ENCODE measurements at regions not wholly inside any gene's neighbourhood (a gene's known extent, or its start where the extent isn't known, plus 50 kb on each side); places are given as distances from the start of the nearest gene placed in this dataset.

DNA sequence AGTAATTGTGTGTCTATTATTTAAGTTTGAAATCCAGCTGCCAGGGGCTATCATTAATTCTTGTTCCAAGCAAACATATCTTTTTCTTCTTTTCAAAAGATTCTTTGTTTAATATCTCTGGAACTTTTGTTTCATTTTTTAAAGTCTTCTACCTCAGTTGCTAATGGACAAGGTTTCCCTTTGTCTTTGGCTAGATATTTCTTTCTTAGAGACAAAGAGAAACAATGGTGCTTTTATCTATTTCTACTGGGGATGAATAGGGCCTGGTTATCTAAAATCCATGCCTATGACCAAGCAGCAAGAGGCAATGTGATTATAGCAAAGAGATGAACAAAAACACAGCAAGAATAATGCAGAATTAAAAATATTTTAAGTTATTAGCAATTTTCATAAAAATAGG lies 661.3 kb upstream of the KLF12 start:
- TF ChIP-seq POLR2A (IDR thresholded peaks at IDR 0.05; ENCODE audit: low read depth), result no peak
- TF ChIP-seq, protein P1, sequence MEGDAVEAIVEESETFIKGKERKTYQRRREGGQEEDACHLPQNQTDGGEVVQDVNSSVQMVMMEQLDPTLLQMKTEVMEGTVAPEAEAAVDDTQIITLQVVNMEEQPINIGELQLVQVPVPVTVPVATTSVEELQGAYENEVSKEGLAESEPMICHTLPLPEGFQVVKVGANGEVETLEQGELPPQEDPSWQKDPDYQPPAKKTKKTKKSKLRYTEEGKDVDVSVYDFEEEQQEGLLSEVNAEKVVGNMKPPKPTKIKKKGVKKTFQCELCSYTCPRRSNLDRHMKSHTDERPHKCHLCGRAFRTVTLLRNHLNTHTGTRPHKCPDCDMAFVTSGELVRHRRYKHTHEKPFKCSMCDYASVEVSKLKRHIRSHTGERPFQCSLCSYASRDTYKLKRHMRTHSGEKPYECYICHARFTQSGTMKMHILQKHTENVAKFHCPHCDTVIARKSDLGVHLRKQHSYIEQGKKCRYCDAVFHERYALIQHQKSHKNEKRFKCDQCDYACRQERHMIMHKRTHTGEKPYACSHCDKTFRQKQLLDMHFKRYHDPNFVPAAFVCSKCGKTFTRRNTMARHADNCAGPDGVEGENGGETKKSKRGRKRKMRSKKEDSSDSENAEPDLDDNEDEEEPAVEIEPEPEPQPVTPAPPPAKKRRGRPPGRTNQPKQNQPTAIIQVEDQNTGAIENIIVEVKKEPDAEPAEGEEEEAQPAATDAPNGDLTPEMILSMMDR (IDR thresholded peaks at IDR 0.05), result no peak
